SK-N-SH treated with all-trans-retinoic acid at 6 μM for 48 hours (cell line): ENCODE measurements at regions not wholly inside any gene's neighbourhood (a gene's known extent, or its start where the extent isn't known, plus 50 kb on each side); places are given as distances from the start of the nearest gene placed in this dataset.

Source experiments
- ATAC-seq: fragments of 200-7000 bp; cut with Tn5 transposase; 3 replicates; pipeline ENCODE4 v1.9.1; 2020; ENCODE audit warnings: mild to moderate bottlenecking, moderate library complexity
- BACH2 ChIP-seq: fragments of 250-450 bp; sonication (Bioruptor Pico); IDR thresholded peaks from 2 replicates; pipeline ENCODE4 v1.9.0; 2021; ENCODE audit warnings: mild to moderate bottlenecking, borderline replicate concordance
- CREB5 ChIP-seq: fragments of 250-450 bp; sonication (Bioruptor Pico); IDR thresholded peaks from 2 replicates; pipeline ENCODE4 v1.5.1; 2020; ENCODE audit warnings: low read depth, mild to moderate bottlenecking, moderate library complexity
- CSDC2 ChIP-seq: fragments of 250-450 bp; sonication (Bioruptor Pico); IDR thresholded peaks from 2 replicates; pipeline ENCODE4 v1.5.0; 2020; ENCODE audit warnings: mild to moderate bottlenecking, moderate library complexity
- CSRNP3 ChIP-seq: fragments of 250-450 bp; sonication (Bioruptor Pico); IDR thresholded peaks from 2 replicates; pipeline ENCODE4 v1.5.1; 2021; ENCODE audit warnings: mild to moderate bottlenecking, moderate library complexity
- ESRRG ChIP-seq: fragments of 250-450 bp; sonication (Bioruptor Pico); IDR thresholded peaks from 2 replicates; pipeline ENCODE4 v1.6.1; 2021; ENCODE audit warnings: mild to moderate bottlenecking
- GLIS3 ChIP-seq: fragments of 250-450 bp; sonication (Bioruptor Pico); IDR thresholded peaks from 2 replicates; pipeline ENCODE4 v1.5.0; 2020; ENCODE audit warnings: mild to moderate bottlenecking, moderate library complexity
- ISL1 ChIP-seq: fragments of 250-450 bp; sonication (Bioruptor Pico); IDR thresholded peaks from 2 replicates; pipeline ENCODE4 v2.1.2; 2022; ENCODE audit warnings: mild to moderate bottlenecking, moderate library complexity
- OSR1 ChIP-seq: fragments of 250-450 bp; sonication (Bioruptor Pico); IDR thresholded peaks from 2 replicates; pipeline ENCODE4 v1.8.0; 2022; ENCODE audit warnings: moderate library complexity, mild to moderate bottlenecking, inconsistent platforms
- PPARA ChIP-seq: fragments of 250-450 bp; sonication (Bioruptor Pico); IDR thresholded peaks from 2 replicates; pipeline ENCODE4 v1.5.0; 2020; ENCODE audit warnings: mild to moderate bottlenecking, borderline replicate concordance
- RARB ChIP-seq: fragments of 250-450 bp; sonication (Bioruptor Pico); IDR thresholded peaks from 2 replicates; pipeline ENCODE4 v1.8.0; 2021; ENCODE audit warnings: mild to moderate bottlenecking, moderate library complexity
- SNAI2 ChIP-seq: fragments of 250-450 bp; sonication (Bioruptor Pico); IDR thresholded peaks from 2 replicates; pipeline ENCODE4 v1.5.0; 2020; ENCODE audit warnings: mild to moderate bottlenecking, moderate library complexity
- TSHZ2 ChIP-seq: fragments of 250-450 bp; sonication (Bioruptor Pico); IDR thresholded peaks from 2 replicates; pipeline ENCODE4 v1.5.0; 2020; ENCODE audit warnings: mild to moderate bottlenecking, moderate library complexity
- ZC3H10 ChIP-seq: fragments of 250-450 bp; sonication (Bioruptor Pico); IDR thresholded peaks from 2 replicates; pipeline ENCODE4 v1.5.1; 2021; ENCODE audit warnings: mild to moderate bottlenecking, moderate library complexity
- ZFP30 ChIP-seq: fragments of 450-650 bp; formaldehyde crosslinking; IDR thresholded peaks from 2 replicates; pipeline ENCODE4 v1.5.0; 2022; ENCODE audit warnings: mild to moderate bottlenecking, moderate library complexity
- ZNF565 ChIP-seq: fragments of 450-650 bp; formaldehyde crosslinking; conservative IDR thresholded peaks from 2 replicates; pipeline ENCODE4 v1.5.0; 2020; ENCODE audit warnings: low read depth, mild to moderate bottlenecking, moderate library complexity
- ZNF70 ChIP-seq: fragments of 450-650 bp; formaldehyde crosslinking; IDR thresholded peaks from 2 replicates; pipeline ENCODE4 v1.5.0; 2020; ENCODE audit warnings: mild to moderate bottlenecking, moderate library complexity
- ZNF8 ChIP-seq: fragments of 450-650 bp; formaldehyde crosslinking; IDR thresholded peaks from 2 replicates; pipeline ENCODE4 v1.5.0; 2020; ENCODE audit warnings: mild to moderate bottlenecking, moderate library complexity
- TF ChIP-seq, protein P1 (sequence below): fragments of 250-450 bp; sonication (Bioruptor Pico); IDR thresholded peaks from 2 replicates; pipeline ENCODE4 v1.8.0; 2021; ENCODE audit warnings: low read depth, mild to moderate bottlenecking, moderate library complexity, borderline replicate concordance
- TF ChIP-seq, protein P2 (sequence below): fragments of 250-450 bp; sonication (Bioruptor Pico); IDR thresholded peaks from 2 replicates; pipeline ENCODE4 v1.8.0; 2020; ENCODE audit warnings: mild to moderate bottlenecking, moderate library complexity, borderline replicate concordance

DNA sequence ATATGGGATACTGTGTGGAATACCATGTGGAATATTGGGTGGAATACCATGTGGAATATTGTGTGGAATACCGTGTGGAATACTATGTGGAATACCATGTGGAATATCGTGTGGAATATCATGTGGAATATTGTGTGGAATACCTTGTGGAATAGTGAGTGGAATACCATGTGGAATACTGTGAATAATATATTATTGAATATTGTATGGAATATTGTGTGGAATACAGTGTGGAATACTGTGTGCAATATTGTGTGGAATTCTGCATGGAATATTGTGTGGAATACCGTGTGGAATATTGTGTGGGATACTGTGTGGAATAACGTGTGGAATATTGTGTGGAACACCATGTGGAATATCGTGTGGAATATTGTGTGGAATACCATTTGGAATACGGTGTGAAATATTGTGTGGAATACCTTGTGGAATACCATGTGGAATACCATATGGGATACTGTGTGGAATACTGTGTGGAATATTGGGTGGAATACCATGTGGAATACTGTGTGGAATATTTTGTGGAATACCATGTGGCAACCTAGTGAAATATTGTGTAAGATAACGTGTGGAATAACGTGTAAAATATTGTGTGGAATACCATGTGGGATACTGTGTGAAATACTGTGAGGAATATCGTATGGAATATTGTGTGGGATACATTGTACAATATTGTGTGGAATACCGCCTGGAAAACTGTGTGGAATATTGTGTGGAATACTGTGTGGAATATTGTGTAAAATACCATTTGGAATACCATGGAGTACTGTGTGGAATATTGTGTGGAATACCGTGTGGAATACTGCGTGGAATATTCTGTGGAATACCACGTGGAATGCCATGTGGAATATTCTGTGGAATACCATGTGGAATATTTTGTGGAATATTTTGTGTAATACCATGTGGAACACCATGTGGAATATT, 133.9 kb upstream of the CHST15 start:
- TF ChIP-seq ZNF565 (CRISPR knock-in tag) (no peak), CREB5 (CRISPR knock-in tag) (no peak)
- ATAC-seq: no peak

- TF ChIP-seq ESRRG (CRISPR knock-in tag): no peak
- TF ChIP-seq BACH2 (CRISPR knock-in tag): no peak
- TF ChIP-seq SNAI2 (CRISPR knock-in tag): no peak
- no peak for TF ChIP-seq OSR1 (CRISPR knock-in tag)
- TF ChIP-seq ZNF70 (CRISPR knock-in tag): no peak
- TF ChIP-seq CSRNP3 (CRISPR knock-in tag): no peak
- TF ChIP-seq ZC3H10 (CRISPR knock-in tag): no peak
- no peak for TF ChIP-seq TSHZ2 (CRISPR knock-in tag)
- no peak for TF ChIP-seq RARB (CRISPR knock-in tag)
- TF ChIP-seq, protein P1, sequence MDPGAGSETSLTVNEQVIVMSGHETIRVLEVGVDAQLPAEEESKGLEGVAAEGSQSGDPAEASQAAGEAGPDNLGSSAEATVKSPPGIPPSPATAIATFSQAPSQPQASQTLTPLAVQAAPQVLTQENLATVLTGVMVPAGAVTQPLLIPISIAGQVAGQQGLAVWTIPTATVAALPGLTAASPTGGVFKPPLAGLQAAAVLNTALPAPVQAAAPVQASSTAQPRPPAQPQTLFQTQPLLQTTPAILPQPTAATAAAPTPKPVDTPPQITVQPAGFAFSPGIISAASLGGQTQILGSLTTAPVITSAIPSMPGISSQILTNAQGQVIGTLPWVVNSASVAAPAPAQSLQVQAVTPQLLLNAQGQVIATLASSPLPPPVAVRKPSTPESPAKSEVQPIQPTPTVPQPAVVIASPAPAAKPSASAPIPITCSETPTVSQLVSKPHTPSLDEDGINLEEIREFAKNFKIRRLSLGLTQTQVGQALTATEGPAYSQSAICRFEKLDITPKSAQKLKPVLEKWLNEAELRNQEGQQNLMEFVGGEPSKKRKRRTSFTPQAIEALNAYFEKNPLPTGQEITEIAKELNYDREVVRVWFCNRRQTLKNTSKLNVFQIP: no peak
- TF ChIP-seq ISL1: no peak
- no peak for TF ChIP-seq PPARA
- TF ChIP-seq, protein P2, sequence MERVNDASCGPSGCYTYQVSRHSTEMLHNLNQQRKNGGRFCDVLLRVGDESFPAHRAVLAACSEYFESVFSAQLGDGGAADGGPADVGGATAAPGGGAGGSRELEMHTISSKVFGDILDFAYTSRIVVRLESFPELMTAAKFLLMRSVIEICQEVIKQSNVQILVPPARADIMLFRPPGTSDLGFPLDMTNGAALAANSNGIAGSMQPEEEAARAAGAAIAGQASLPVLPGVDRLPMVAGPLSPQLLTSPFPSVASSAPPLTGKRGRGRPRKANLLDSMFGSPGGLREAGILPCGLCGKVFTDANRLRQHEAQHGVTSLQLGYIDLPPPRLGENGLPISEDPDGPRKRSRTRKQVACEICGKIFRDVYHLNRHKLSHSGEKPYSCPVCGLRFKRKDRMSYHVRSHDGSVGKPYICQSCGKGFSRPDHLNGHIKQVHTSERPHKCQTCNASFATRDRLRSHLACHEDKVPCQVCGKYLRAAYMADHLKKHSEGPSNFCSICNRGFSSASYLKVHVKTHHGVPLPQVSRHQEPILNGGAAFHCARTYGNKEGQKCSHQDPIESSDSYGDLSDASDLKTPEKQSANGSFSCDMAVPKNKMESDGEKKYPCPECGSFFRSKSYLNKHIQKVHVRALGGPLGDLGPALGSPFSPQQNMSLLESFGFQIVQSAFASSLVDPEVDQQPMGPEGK (CRISPR knock-in tag): no peak
- TF ChIP-seq GLIS3: no peak
- no peak for TF ChIP-seq ZFP30 (CRISPR knock-in tag)
- TF ChIP-seq CREB5 (CRISPR knock-in tag): no peak
- no peak for TF ChIP-seq ZNF8
- no peak for TF ChIP-seq CSDC2
- no peak for ATAC-seq
These were observed 133.1 kb upstream of the CHST15 start for GRCh38 chr10:124226271-124227054.
